Muscle layer of colon (tissue), 2 donors: ENCODE measurements at regions not wholly inside any gene's neighbourhood (a gene's known extent, or its start where the extent isn't known, plus 50 kb on each side); places are given as distances from the start of the nearest gene placed in this dataset.

ENCODE experiments used
- H3K27ac ChIP-seq: one replicate; pipeline ENCODE4 v1.7.0; 2013; ENCODE audit warnings: low read depth, mild to moderate bottlenecking, low read length, moderate library complexity
- H3K27me3 ChIP-seq, 2 donors: one replicate each; pipeline ENCODE4 v1.7.0; 2013; ENCODE audit warnings: low read length in 2 of 2, mild to moderate bottlenecking in 2 of 2; ENCODE audit not compliant: insufficient read depth in 2 of 2, control insufficient read depth in 1 of 2
- H3K36me3 ChIP-seq: one replicate; pipeline ENCODE4 v1.7.0; 2013; ENCODE audit warnings: mild to moderate bottlenecking, low read length; ENCODE audit not compliant: insufficient read depth
- H3K4me1 ChIP-seq: one replicate; pipeline ENCODE4 v1.7.0; 2013; ENCODE audit warnings: mild to moderate bottlenecking, low read length; ENCODE audit not compliant: insufficient read depth
- H3K4me3 ChIP-seq, 2 donors: one replicate each; pipeline ENCODE4 v1.7.0; 2013; ENCODE audit warnings: low read length in 2 of 2, low read depth in 1 of 2, mild to moderate bottlenecking in 1 of 2, moderate library complexity in 1 of 2
- H3K9ac ChIP-seq: one replicate; pipeline ENCODE4 v1.7.0; 2013; ENCODE audit warnings: low read length
- H3K9me3 ChIP-seq: one replicate; pipeline ENCODE4 v1.7.0; 2013; ENCODE audit warnings: mild to moderate bottlenecking, low read length
- donor health status: abdominal sarcoma.
- donor health status: Adenocarcinoma of cecum.

- no peaks in the 10 kb centered on the region for H3K9me3 ChIP-seq
- H3K27me3 ChIP-seq, result peaks cover 4 to 5% of the 10 kb centered on the region in 2 donors
- H3K9ac ChIP-seq, result no peak overlapping the region
- no peaks in the 10 kb centered on the region for H3K4me1 ChIP-seq
- H3K36me3 ChIP-seq, result no peaks in the 10 kb centered on the region
- H3K4me3 ChIP-seq, result no peak overlapping the region
- no peak overlapping the region for H3K27ac ChIP-seq
These were observed 73.3 kb upstream of the LHX1 start for GRCh38 chr17:36863676-36864612.

- H3K9ac ChIP-seq, result no peak overlapping the region
- H3K4me1 ChIP-seq, result no peaks in the 10 kb centered on the region
- H3K27ac ChIP-seq, result no peak overlapping the region
- no peak overlapping the region for H3K4me3 ChIP-seq
- H3K36me3 ChIP-seq, result no peaks in the 10 kb centered on the region
- H3K27me3 ChIP-seq, result peaks cover 4 to 7% of the 10 kb centered on the region in 2 donors
- no peaks in the 10 kb centered on the region for H3K9me3 ChIP-seq
These were observed 72.3 kb upstream of the LHX1 start for GRCh38 chr17:36864827-36865430.

- H3K4me3 ChIP-seq, result no peak overlapping the region
- H3K4me1 ChIP-seq, result no peaks in the 10 kb centered on the region
- peaks cover 4 to 8% of the 10 kb centered on the region in 2 donors for H3K27me3 ChIP-seq
These were observed 69.4 kb upstream of the LHX1 start for GRCh38 chr17:36867716-36868341.

GRCh38 chr17:36868777-36869176, 68.5 kb upstream of the LHX1 start:
- no peaks in the 10 kb centered on the region for H3K4me1 ChIP-seq
- no peak overlapping the region for H3K27ac ChIP-seq
- H3K36me3 ChIP-seq, result no peaks in the 10 kb centered on the region
- no peaks in the 10 kb centered on the region for H3K9me3 ChIP-seq
- H3K4me3 ChIP-seq, result no peak overlapping the region
- peaks cover 4 to 8% of the 10 kb centered on the region in 2 donors for H3K27me3 ChIP-seq
- no peak overlapping the region for H3K9ac ChIP-seq

More at GRCh38 chr17:36867716-36868341, 69.4 kb upstream of the LHX1 start:
- H3K27ac ChIP-seq, result no peak overlapping the region
- no peak overlapping the region for H3K9ac ChIP-seq
- no peaks in the 10 kb centered on the region for H3K36me3 ChIP-seq
- no peaks in the 10 kb centered on the region for H3K9me3 ChIP-seq

GRCh38 chr17:36869441-36869840, 67.8 kb upstream of the LHX1 start:
- H3K9ac ChIP-seq, result no peak overlapping the region
- H3K4me1 ChIP-seq, result no peaks in the 10 kb centered on the region
- H3K27me3 ChIP-seq, result peaks cover 4 to 8% of the 10 kb centered on the region in 2 donors
- H3K36me3 ChIP-seq, result no peaks in the 10 kb centered on the region
- no peaks in the 10 kb centered on the region for H3K9me3 ChIP-seq
- no peak overlapping the region for H3K27ac ChIP-seq
- H3K4me3 ChIP-seq, result no peak overlapping the region

- H3K27me3 ChIP-seq, result peaks cover 4 to 8% of the 10 kb centered on the region in 2 donors
- H3K27ac ChIP-seq, result no peak overlapping the region
- no peaks in the 10 kb centered on the region for H3K36me3 ChIP-seq
These were observed 67.2 kb upstream of the LHX1 start for GRCh38 chr17:36869856-36870719.

GRCh38 chr17:36870720-36870999, 66.6 kb upstream of the LHX1 start:
- Histone ChIP-seq H3K9ac (no peak overlapping the region), H3K4me3 (no peak overlapping the region), H3K27me3 (peaks cover 4 to 8% of the 10 kb centered on the region in 2 donors), H3K27ac (no peak overlapping the region), H3K4me1 (no peaks in the 10 kb centered on the region), H3K9me3 (no peaks in the 10 kb centered on the region), H3K36me3 (no peaks in the 10 kb centered on the region)

More at GRCh38 chr17:36869856-36870719, 67.2 kb upstream of the LHX1 start:
- no peaks in the 10 kb centered on the region for H3K4me1 ChIP-seq
- no peak overlapping the region for H3K4me3 ChIP-seq
- no peak overlapping the region for H3K9ac ChIP-seq
- H3K9me3 ChIP-seq, result no peaks in the 10 kb centered on the region

- Histone ChIP-seq H3K27me3 (peaks cover 0 to 3% of the 10 kb centered on the region in 2 donors), H3K9me3 (no peaks in the 10 kb centered on the region), H3K4me1 (no peaks in the 10 kb centered on the region), H3K36me3 (no peaks in the 10 kb centered on the region), H3K27ac (no peak overlapping the region), H3K9ac (no peak overlapping the region), H3K4me3 (no peak overlapping the region)
These were observed 61.5 kb upstream of the LHX1 start for GRCh38 chr17:36875698-36876293.

- no peak overlapping the region for H3K9ac ChIP-seq
- H3K9me3 ChIP-seq, result peaks cover 4% of the 10 kb centered on the region
- H3K4me3 ChIP-seq, result no peak overlapping the region
- H3K27ac ChIP-seq, result no peak overlapping the region
- H3K4me1 ChIP-seq, result no peaks in the 10 kb centered on the region
- H3K27me3 ChIP-seq, result peaks cover 0 to 3% of the 10 kb centered on the region in 2 donors
- H3K36me3 ChIP-seq, result no peaks in the 10 kb centered on the region
These were observed 60.3 kb upstream of the LHX1 start for GRCh38 chr17:36876966-36877365.

GRCh38 chr17:36877771-36878170, 59.5 kb upstream of the LHX1 start:
- Histone ChIP-seq H3K4me1 (no peaks in the 10 kb centered on the region), H3K9me3 (peaks cover 4% of the 10 kb centered on the region), H3K36me3 (no peaks in the 10 kb centered on the region), H3K9ac (no peak overlapping the region), H3K27me3 (peaks cover 0 to 3% of the 10 kb centered on the region in 2 donors), H3K4me3 (no peak overlapping the region), H3K27ac (no peak overlapping the region)
